Colonic mucosa (tissue), 4 donors: ENCODE measurements at regions not wholly inside any gene's neighbourhood (a gene's known extent, or its start where the extent isn't known, plus 50 kb on each side); places are given as distances from the start of the nearest gene placed in this dataset.
A peak's percentile ranks its signal among the peaks of the same experiment; 100 is the strongest.

ENCODE experiments used
- DNase-seq: peaks from one replicate; pipeline ENCODE4 v3.0.0-alpha.2; 2020
- H3K27ac ChIP-seq: fragments of 200-600 bp; one replicate; pipeline ENCODE4 v1.8.0; 2021
- H3K27me3 ChIP-seq: fragments of 200-600 bp; one replicate; pipeline ENCODE4 v1.8.0; 2021
- H3K36me3 ChIP-seq: fragments of 200-600 bp; one replicate; pipeline ENCODE4 v1.8.0; 2021
- H3K4me1 ChIP-seq: fragments of 200-600 bp; one replicate; pipeline ENCODE4 v1.8.0; 2021; ENCODE audit warnings: mild to moderate bottlenecking
- H3K4me3 ChIP-seq: fragments of 200-600 bp; one replicate; pipeline ENCODE4 v1.8.0; 2021
- H3K9ac ChIP-seq, 2 donors: one replicate each; pipeline ENCODE4 v1.7.0; 2013; ENCODE audit warnings: control low read depth in 2 of 2, low read depth in 2 of 2, low read length in 2 of 2
- H3K9me3 ChIP-seq: fragments of 200-600 bp; one replicate; pipeline ENCODE4 v1.8.0; 2021
- CTCF ChIP-seq: fragments of 200-600 bp; IDR thresholded peaks from one replicate; pipeline ENCODE4 v1.8.0; 2022; ENCODE audit warnings: antibody characterized with exemption, mild to moderate bottlenecking
- intact Hi-C: fragments of 100-400 bp; cut with DNase I; formaldehyde crosslinking; loops from one replicate; pipeline ENCODE4 v1.14.1; 2022
- donor health status: healthy.
- donor health status: DM: no; HTN: no; CAD: no.
- donor health status: DM: no; HTN: no; CAD: no.

GRCh38 chr5:168064457-168064856 is 227.0 kb upstream of the WWC1 start:
- no peak for DNase-seq
- Histone ChIP-seq H3K27me3 (no peaks in the 10 kb centered on the region), H3K27ac (no peak overlapping the region), H3K9ac (no peak overlapping the region), H3K4me3 (no peak overlapping the region), H3K36me3 (no peaks in the 10 kb centered on the region), H3K9me3 (no peaks in the 10 kb centered on the region), H3K4me1 (no peaks in the 10 kb centered on the region)
- TF ChIP-seq CTCF: no peak
- intact Hi-C loops: no loop called here

DNA sequence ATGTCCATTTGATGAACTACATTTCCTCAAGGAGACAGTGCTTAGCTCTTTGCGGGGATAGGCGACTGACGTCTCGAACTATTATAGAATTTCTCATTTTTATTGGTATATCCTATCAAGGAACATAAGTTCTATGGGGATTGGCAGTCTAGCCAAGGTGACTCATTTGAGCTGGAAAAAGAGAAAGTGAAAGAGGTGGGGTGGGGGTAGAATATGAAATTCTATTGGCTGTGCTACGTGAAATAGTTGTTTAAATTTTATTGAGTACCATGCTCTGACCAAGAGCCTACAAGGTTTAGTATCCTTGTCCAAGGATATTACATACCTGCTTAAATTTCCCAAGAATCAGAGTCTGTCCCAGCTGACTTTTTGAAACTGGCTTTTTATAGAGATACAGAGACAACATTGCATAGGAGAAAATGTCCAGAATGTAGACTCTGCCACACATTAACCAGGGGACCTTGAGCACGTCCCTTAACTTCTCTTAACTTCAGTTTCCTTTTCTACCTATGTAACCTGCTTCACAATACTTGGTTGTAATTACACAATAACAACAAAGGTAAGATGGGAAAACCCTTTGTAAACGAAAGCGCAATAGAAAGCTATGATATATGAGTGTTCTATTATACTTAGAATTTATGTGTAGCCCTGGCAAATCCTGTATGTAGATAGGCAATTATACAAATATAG is 226.4 kb upstream of the WWC1 start:
- no peaks in the 10 kb centered on the region for H3K9me3 ChIP-seq
- no peak overlapping the region for H3K9ac ChIP-seq
- no peak for TF ChIP-seq CTCF
- H3K27ac ChIP-seq: peak overlapping the region; percentile 9
- no peaks in the 10 kb centered on the region for H3K27me3 ChIP-seq
- no peak overlapping the region for H3K4me3 ChIP-seq
- intact Hi-C loops: no loop called here
- H3K36me3 ChIP-seq: no peaks in the 10 kb centered on the region
- DNase-seq: peak; percentile 29
- H3K4me1 ChIP-seq: no peaks in the 10 kb centered on the region

- Histone ChIP-seq H3K27ac (no peak overlapping the region), H3K4me1 (no peaks in the 10 kb centered on the region), H3K9me3 (no peaks in the 10 kb centered on the region), H3K36me3 (no peaks in the 10 kb centered on the region), H3K9ac (no peak overlapping the region), H3K4me3 (no peak overlapping the region), H3K27me3 (no peaks in the 10 kb centered on the region)
- intact Hi-C loops: no loop called here
- no peak for TF ChIP-seq CTCF
- DNase-seq: no peak
Observed at GRCh38 chr5:168066536-168067208, 224.8 kb upstream of the WWC1 start.

DNA sequence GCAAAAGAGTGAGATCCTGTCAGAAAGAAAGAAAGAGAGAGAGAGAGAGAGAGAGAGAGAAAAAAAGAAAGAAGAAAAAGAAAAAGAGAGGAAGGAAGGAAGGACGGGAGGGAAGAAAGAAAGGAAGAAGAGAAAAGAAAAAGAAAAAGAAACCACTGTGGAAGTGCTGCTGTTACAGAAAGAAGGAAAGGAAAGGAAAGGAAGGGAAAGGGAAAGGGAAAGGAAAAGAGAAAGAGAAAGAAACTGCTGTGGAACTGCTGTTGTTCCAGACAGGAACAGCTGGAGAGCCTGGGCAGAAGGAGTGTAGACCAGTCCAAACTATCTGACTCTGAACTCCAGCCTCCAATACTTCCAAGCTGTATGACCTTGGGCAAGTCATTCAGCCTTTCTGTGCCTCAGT is 220.7 kb upstream of the WWC1 start:
- no peak for DNase-seq
- Histone ChIP-seq H3K4me3 (no peak overlapping the region), H3K27me3 (no peaks in the 10 kb centered on the region), H3K9ac (no peak overlapping the region), H3K4me1 (no peaks in the 10 kb centered on the region), H3K36me3 (no peaks in the 10 kb centered on the region), H3K9me3 (no peaks in the 10 kb centered on the region), H3K27ac (no peak overlapping the region)
- TF ChIP-seq CTCF: no peak
- intact Hi-C loops: no loop called here

GRCh38 chr5:168072665-168073064 is 218.8 kb upstream of the WWC1 start:
- Histone ChIP-seq H3K27ac (no peak overlapping the region), H3K4me1 (no peaks in the 10 kb centered on the region), H3K4me3 (no peak overlapping the region), H3K9ac (no peak overlapping the region), H3K36me3 (no peaks in the 10 kb centered on the region), H3K9me3 (no peaks in the 10 kb centered on the region), H3K27me3 (no peaks in the 10 kb centered on the region)
- intact Hi-C loops: no loop called here
- no peak for TF ChIP-seq CTCF
- DNase-seq: no peak
